ENCODE measurements at regions not wholly inside any gene's neighbourhood (a gene's known extent, or its start where the extent isn't known, plus 50 kb on each side); places are given as distances from the start of the nearest gene placed in this dataset.

- DNase-seq, result no peak
Observed at GRCh38 chr6:98670045-98670746, 164.2 kb upstream of the POU3F2 start.

- no peak for DNase-seq
Observed at GRCh38 chr6:98672681-98673475, 161.5 kb upstream of the POU3F2 start.

- no peak for DNase-seq
Observed at GRCh38 chr6:98678481-98678880, 155.9 kb upstream of the POU3F2 start.

- DNase-seq, result no peak
Observed at GRCh38 chr6:98686008-98686601, 148.3 kb upstream of the POU3F2 start.

- DNase-seq, result no peak
Observed at GRCh38 chr6:98687752-98688151, 146.6 kb upstream of the POU3F2 start.

- DNase-seq, result no peak
Observed at GRCh38 chr6:98695091-98695801, 139.1 kb upstream of the POU3F2 start.

GRCh38 chr6:98711380-98711779, 123.0 kb upstream of the POU3F2 start:
- no peak for DNase-seq

- no peak for DNase-seq
Observed at GRCh38 chr6:98716341-98716740, 118.0 kb upstream of the POU3F2 start.

GRCh38 chr6:98717322-98717877, 117.0 kb upstream of the POU3F2 start:
- DNase-seq, result no peak

- no peak for DNase-seq
Observed at GRCh38 chr6:98717988-98718387, 116.4 kb upstream of the POU3F2 start.

- DNase-seq, result no peak
Observed at GRCh38 chr6:98724537-98724936, 109.8 kb upstream of the POU3F2 start.

GRCh38 chr6:98747273-98747672, 87.1 kb upstream of the POU3F2 start:
- no peak for DNase-seq

- no peak for DNase-seq
Observed at GRCh38 chr6:98747960-98748359, 86.4 kb upstream of the POU3F2 start.

- DNase-seq, result no peak
Observed at GRCh38 chr6:98759459-98759858, 74.9 kb upstream of the POU3F2 start.

GRCh38 chr6:98764373-98764911, 69.9 kb upstream of the POU3F2 start:
- DNase-seq, result no peak

- DNase-seq, result no peak
Observed at GRCh38 chr6:98769546-98769945, 64.8 kb upstream of the POU3F2 start.

GRCh38 chr6:98775205-98775604, 59.2 kb upstream of the POU3F2 start:
- no peak for DNase-seq

GRCh38 chr6:98777762-98778161, 56.6 kb upstream of the POU3F2 start:
- DNase-seq, result no peak

GRCh38 chr6:98779618-98780017, 54.8 kb upstream of the POU3F2 start:
- no peak for DNase-seq

GRCh38 chr6:98782772-98783171, 51.6 kb upstream of the POU3F2 start:
- DNase-seq, result no peak

GRCh38 chr6:98783578-98783977, 50.8 kb upstream of the POU3F2 start:
- DNase-seq, result no peak

Measured in cerebellar nuclear complex (tissue), 1 donor.